GM08714 (cell line): ENCODE measurements at regions not wholly inside any gene's neighbourhood (a gene's known extent, or its start where the extent isn't known, plus 50 kb on each side); places are given as distances from the start of the nearest gene placed in this dataset.

Experiments
- H3K4me3 ChIP-seq: fragments of 200-500 bp; sonication (Bioruptor generic); 2 replicates; pipeline ENCODE4 v1.5.1; 2014; ENCODE audit warnings: mild to moderate bottlenecking, low read length, inconsistent platforms
- ZNF274 ChIP-seq: IDR thresholded peaks from 2 replicates; pipeline ENCODE4 v1.6.1; 2012; ENCODE audit warnings: mild to moderate bottlenecking, low read depth, low read length

- H3K4me3 ChIP-seq = no peak overlapping the region
- no peak for TF ChIP-seq ZNF274
These were observed 1626.0 kb upstream of the TENM3 start for GRCh38 chr4:180617196-180617595.

GRCh38 chr4:180618396-180618795 is 1624.8 kb upstream of the TENM3 start:
- TF ChIP-seq ZNF274 = no peak
- H3K4me3 ChIP-seq = no peak overlapping the region

- H3K4me3 ChIP-seq = no peak overlapping the region
- TF ChIP-seq ZNF274 = no peak
These were observed 1623.8 kb upstream of the TENM3 start for GRCh38 chr4:180619440-180619839.

GRCh38 chr4:180622254-180622653 is 1620.9 kb upstream of the TENM3 start:
- TF ChIP-seq ZNF274 = no peak
- H3K4me3 ChIP-seq = no peak overlapping the region

- TF ChIP-seq ZNF274 = no peak
- no peak overlapping the region for H3K4me3 ChIP-seq
These were observed 1617.5 kb upstream of the TENM3 start for GRCh38 chr4:180625653-180626052.

GRCh38 chr4:180630012-180630665 is 1613.1 kb upstream of the TENM3 start:
- H3K4me3 ChIP-seq = no peak overlapping the region
- TF ChIP-seq ZNF274 = no peak

- no peak for TF ChIP-seq ZNF274
- no peak overlapping the region for H3K4me3 ChIP-seq
These were observed 1608.9 kb upstream of the TENM3 start for GRCh38 chr4:180634306-180634705.

- no peak overlapping the region for H3K4me3 ChIP-seq
- TF ChIP-seq ZNF274 = no peak
These were observed 1607.9 kb upstream of the TENM3 start for GRCh38 chr4:180635281-180635680.

- no peak overlapping the region for H3K4me3 ChIP-seq
- no peak for TF ChIP-seq ZNF274
These were observed 1606.4 kb upstream of the TENM3 start for GRCh38 chr4:180636696-180637404.

GRCh38 chr4:180637616-180638015 is 1605.6 kb upstream of the TENM3 start:
- no peak for TF ChIP-seq ZNF274
- no peak overlapping the region for H3K4me3 ChIP-seq

GRCh38 chr4:180640193-180640592 is 1603.0 kb upstream of the TENM3 start:
- no peak overlapping the region for H3K4me3 ChIP-seq
- no peak for TF ChIP-seq ZNF274

- TF ChIP-seq ZNF274 = no peak
- no peak overlapping the region for H3K4me3 ChIP-seq
These were observed 1601.7 kb upstream of the TENM3 start for GRCh38 chr4:180641495-180641894.

GRCh38 chr4:180642732-180643131 is 1600.5 kb upstream of the TENM3 start:
- TF ChIP-seq ZNF274 = no peak
- no peak overlapping the region for H3K4me3 ChIP-seq

- TF ChIP-seq ZNF274 = no peak
These were observed 1592.9 kb upstream of the TENM3 start for GRCh38 chr4:180650273-180650672.

GRCh38 chr4:180652533-180652932 is 1590.7 kb upstream of the TENM3 start:
- H3K4me3 ChIP-seq = no peak overlapping the region
- no peak for TF ChIP-seq ZNF274

More at GRCh38 chr4:180650273-180650672, 1592.9 kb upstream of the TENM3 start:
- H3K4me3 ChIP-seq = no peak overlapping the region
